OCI-LY7 (cell line): ENCODE measurements at regions not wholly inside any gene's neighbourhood (a gene's known extent, or its start where the extent isn't known, plus 50 kb on each side); places are given as distances from the start of the nearest gene placed in this dataset.
"Not testable (repeated sequence)": the region's sequence is repeated elsewhere in the genome, so short reads cannot be mapped to it uniquely, and the experiment has no call there.

Experiments used
- BruUV-seq: library from RNA; stranded (reverse); fragments of 400-500 nt; replicated peaks from 2 replicates; lab custom pipeline; 2021; lab: Mats Ljungman, UMichigan
- CTCF ChIA-PET: fragments of 300-600 bp; sonication (Branson Sonifier 250); formaldehyde crosslinking; loops from one replicate; lab custom pipeline; 2022; ENCODE audit warnings: antibody characterized with exemption; ENCODE audit not compliant: unreplicated experiment; lab: Charles Lee
- POLR2A ChIA-PET: fragments of 300-600 bp; sonication (Branson Sonifier 250); formaldehyde crosslinking; loops from one replicate; lab custom pipeline; 2022; ENCODE audit warnings: antibody characterized with exemption; lab: Charles Lee
- DNase-seq: peaks from one replicate; pipeline ENCODE4 v3.0.0-alpha.2; 2015; ENCODE audit warnings: low spot score
- H2AFZ ChIP-seq: fragments of 200-600 bp; sonication (generic), shearing (Covaris generic); 2 replicates; pipeline ENCODE4 v1.6.1; 2014; ENCODE audit warnings: mild to moderate bottlenecking, antibody characterized with exemption, low read length, moderate library complexity
- H3K27ac ChIP-seq: fragments of 200-600 bp; sonication (generic); 2 replicates; pipeline ENCODE4 v1.5.1; 2014; ENCODE audit warnings: mixed run types, low read depth, mild to moderate bottlenecking, moderate library complexity, low read length, inconsistent platforms; ENCODE audit not compliant: poor library complexity, severe bottlenecking
- H3K36me3 ChIP-seq: fragments of 200-600 bp; sonication (generic); 2 replicates; pipeline ENCODE4 v1.6.1; 2014; ENCODE audit warnings: mild to moderate bottlenecking, antibody characterized with exemption, low read length, moderate library complexity, mixed read lengths; ENCODE audit not compliant: insufficient read depth
- H3K4me1 ChIP-seq: fragments of 200-600 bp; sonication (generic); 2 replicates; pipeline ENCODE4 v1.5.1; 2014; ENCODE audit warnings: mild to moderate bottlenecking, low read length; ENCODE audit not compliant: insufficient read depth, poor library complexity, severe bottlenecking
- H3K4me2 ChIP-seq: fragments of 200-600 bp; sonication (generic); 2 replicates; pipeline ENCODE4 v1.6.1; 2014; ENCODE audit warnings: mild to moderate bottlenecking, low read length
- H3K4me3 ChIP-seq: fragments of 200-600 bp; sonication (generic); 2 replicates; pipeline ENCODE4 v1.5.1; 2014; ENCODE audit warnings: mild to moderate bottlenecking, low read depth, low read length; ENCODE audit not compliant: poor library complexity, severe bottlenecking
- H3K79me2 ChIP-seq: fragments of 200-600 bp; sonication (generic); 2 replicates; pipeline ENCODE4 v1.6.1; 2016; ENCODE audit warnings: low read depth, mild to moderate bottlenecking, low read length, moderate library complexity, mixed read lengths; ENCODE audit not compliant: insufficient read depth
- H3K9me2 ChIP-seq: fragments of 200-600 bp; sonication (generic); 2 replicates; pipeline ENCODE4 v1.6.1; 2016; ENCODE audit warnings: mild to moderate bottlenecking, low read length, mixed read lengths; ENCODE audit not compliant: insufficient read depth
- H3K9me3 ChIP-seq: fragments of 200-600 bp; sonication (generic); 2 replicates; pipeline ENCODE4 v1.6.1; 2014; ENCODE audit warnings: mild to moderate bottlenecking, mixed run types, low read length, mixed read lengths
- H4K20me1 ChIP-seq: fragments of 200-600 bp; sonication (generic); 2 replicates; pipeline ENCODE4 v1.6.1; 2014; ENCODE audit warnings: mild to moderate bottlenecking, antibody characterized with exemption, low read length, moderate library complexity, mixed read lengths; ENCODE audit not compliant: insufficient read depth
- EZH2phosphoT487 ChIP-seq: fragments of 200-600 bp; sonication (generic); IDR thresholded peaks from 2 replicates; pipeline ENCODE4 v1.6.1; 2018; ENCODE audit warnings: low read depth, borderline replicate concordance, mild to moderate bottlenecking, mixed run types, antibody characterized with exemption, low read length, moderate library complexity, mixed read lengths
- intact Hi-C: fragments of 100-400 bp; cut with micrococcal nuclease; formaldehyde crosslinking; loops from one replicate; pipeline ENCODE4 v1.10.0; 2022; ENCODE audit not compliant: unreplicated experiment
- TF ChIP-seq, protein P1 (sequence below): fragments of 200-600 bp; sonication (generic); conservative IDR thresholded peaks from 2 replicates; pipeline ENCODE4 v1.5.1; 2014; ENCODE audit warnings: mild to moderate bottlenecking, antibody characterized with exemption, low read length, moderate library complexity, mixed read lengths

DNA sequence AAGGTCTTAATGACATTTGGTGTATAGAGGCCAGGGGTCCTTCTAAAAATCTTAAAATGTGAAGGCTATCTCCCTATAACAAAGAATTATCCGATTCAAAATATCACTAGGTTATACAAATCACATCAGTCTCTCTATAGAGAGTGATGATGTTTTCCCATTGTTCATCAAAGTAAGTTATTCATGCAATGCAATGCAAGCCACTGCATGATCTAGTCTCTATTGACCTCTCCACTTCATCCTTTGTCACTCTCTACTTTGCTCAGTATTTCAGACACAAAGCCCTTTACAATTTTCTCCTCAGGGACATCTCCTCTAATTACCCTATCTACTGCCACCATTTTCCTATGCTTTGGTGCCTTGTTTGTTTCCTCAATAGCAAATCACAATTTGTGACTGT is 628.0 kb downstream of the HTR1B start:
- no peaks in the 10 kb centered on the region for H3K9me2 ChIP-seq
- H3K36me3 ChIP-seq, result no peaks in the 10 kb centered on the region
- DNase-seq, result no peak
- H3K4me3 ChIP-seq, result no peak overlapping the region
- TF ChIP-seq, protein P1, sequence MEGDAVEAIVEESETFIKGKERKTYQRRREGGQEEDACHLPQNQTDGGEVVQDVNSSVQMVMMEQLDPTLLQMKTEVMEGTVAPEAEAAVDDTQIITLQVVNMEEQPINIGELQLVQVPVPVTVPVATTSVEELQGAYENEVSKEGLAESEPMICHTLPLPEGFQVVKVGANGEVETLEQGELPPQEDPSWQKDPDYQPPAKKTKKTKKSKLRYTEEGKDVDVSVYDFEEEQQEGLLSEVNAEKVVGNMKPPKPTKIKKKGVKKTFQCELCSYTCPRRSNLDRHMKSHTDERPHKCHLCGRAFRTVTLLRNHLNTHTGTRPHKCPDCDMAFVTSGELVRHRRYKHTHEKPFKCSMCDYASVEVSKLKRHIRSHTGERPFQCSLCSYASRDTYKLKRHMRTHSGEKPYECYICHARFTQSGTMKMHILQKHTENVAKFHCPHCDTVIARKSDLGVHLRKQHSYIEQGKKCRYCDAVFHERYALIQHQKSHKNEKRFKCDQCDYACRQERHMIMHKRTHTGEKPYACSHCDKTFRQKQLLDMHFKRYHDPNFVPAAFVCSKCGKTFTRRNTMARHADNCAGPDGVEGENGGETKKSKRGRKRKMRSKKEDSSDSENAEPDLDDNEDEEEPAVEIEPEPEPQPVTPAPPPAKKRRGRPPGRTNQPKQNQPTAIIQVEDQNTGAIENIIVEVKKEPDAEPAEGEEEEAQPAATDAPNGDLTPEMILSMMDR, result no peak
- H3K27ac ChIP-seq, result no peak overlapping the region
- no peaks in the 10 kb centered on the region for H3K79me2 ChIP-seq
- H3K4me1 ChIP-seq, result no peaks in the 10 kb centered on the region
- CTCF ChIA-PET, result no interaction called here
- no peak overlapping the region for H3K4me2 ChIP-seq
- H4K20me1 ChIP-seq, result no peaks in the 10 kb centered on the region
- BruUV-seq, result no TSS peak
- H2AFZ ChIP-seq, result no peak overlapping the region
- no peaks in the 10 kb centered on the region for H3K9me3 ChIP-seq
- POLR2A ChIA-PET, result no interaction called here
- intact Hi-C loops, result no loop called here

DNA sequence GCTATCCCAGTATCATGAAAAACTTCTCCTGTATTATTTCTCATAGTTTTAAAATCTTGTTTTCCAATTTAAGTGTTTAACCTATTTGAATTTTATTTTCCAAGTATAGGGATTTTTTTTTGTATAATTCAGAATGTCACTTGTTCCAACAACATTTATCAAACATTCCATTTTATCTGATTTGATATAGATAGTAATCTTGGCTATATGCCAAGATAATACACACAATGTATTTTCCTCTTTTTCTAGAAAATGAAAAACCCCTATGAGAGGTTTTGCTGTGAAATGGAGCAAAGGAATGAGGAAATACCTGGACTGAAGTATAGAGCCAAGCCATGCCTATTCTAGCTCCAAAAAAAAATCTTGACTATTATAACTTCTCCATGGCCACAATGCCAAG is 628.9 kb downstream of the HTR1B start:
- POLR2A ChIA-PET, result interaction anchor here (0.5 to 0.6 kb wide), 2 partner anchors 32 to 290 kb away, joined by 3 read pairs; no protein-coding TSS in a partner anchor
- BruUV-seq, result no TSS peak

DNA sequence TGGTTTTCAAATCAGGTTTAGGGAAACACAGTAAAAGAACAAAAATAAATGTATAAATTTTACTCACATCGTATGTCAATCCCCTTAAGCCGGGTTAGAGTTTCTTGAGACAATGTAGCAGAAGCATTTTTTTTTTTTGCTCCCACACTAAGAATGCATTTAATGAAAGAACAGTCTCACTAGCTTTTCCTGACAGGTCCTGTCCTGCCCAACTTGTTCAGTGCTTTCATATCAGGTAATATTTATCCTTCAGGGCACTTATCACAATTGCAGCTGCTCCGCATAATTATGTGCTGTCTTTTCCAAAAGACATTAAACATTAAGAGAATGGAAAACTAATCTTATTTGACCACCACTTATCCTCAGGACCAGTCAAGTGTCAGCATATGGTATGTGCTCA is 632.0 kb downstream of the HTR1B start:
- H4K20me1 ChIP-seq, result no peaks in the 10 kb centered on the region
- ChIA-PET POLR2A (no interaction called here), CTCF (no interaction called here)
- H3K27ac ChIP-seq, result no peak overlapping the region
- no peaks in the 10 kb centered on the region for H3K79me2 ChIP-seq
- H3K4me1 ChIP-seq, result no peaks in the 10 kb centered on the region
- no TSS peak for BruUV-seq
- H2AFZ ChIP-seq, result no peak overlapping the region
- H3K9me2 ChIP-seq, result no peaks in the 10 kb centered on the region
- no peak for DNase-seq
- no peak overlapping the region for H3K4me2 ChIP-seq
- no peaks in the 10 kb centered on the region for H3K36me3 ChIP-seq
- intact Hi-C loops, result no loop called here
- no peaks in the 10 kb centered on the region for H3K9me3 ChIP-seq
- TF ChIP-seq EZH2phosphoT487, result no peak
- TF ChIP-seq, protein P1, result no peak
- H3K4me3 ChIP-seq, result no peak overlapping the region

More for the DNA sequence above, 628.9 kb downstream of the HTR1B start:
- Histone ChIP-seq H3K79me2 (no peaks in the 10 kb centered on the region), H3K4me1 (no peaks in the 10 kb centered on the region), H3K9me3 (no peaks in the 10 kb centered on the region), H3K27ac (no peak overlapping the region), H2AFZ (no peak overlapping the region), H3K9me2 (no peaks in the 10 kb centered on the region), H3K4me2 (no peak overlapping the region), H4K20me1 (no peaks in the 10 kb centered on the region), H3K4me3 (no peak overlapping the region), H3K36me3 (no peaks in the 10 kb centered on the region)
- CTCF ChIA-PET, result no interaction called here
- no peak for DNase-seq
- intact Hi-C loops, result no loop called here
- TF ChIP-seq, protein P1, result no peak
- no peak for TF ChIP-seq EZH2phosphoT487

DNA sequence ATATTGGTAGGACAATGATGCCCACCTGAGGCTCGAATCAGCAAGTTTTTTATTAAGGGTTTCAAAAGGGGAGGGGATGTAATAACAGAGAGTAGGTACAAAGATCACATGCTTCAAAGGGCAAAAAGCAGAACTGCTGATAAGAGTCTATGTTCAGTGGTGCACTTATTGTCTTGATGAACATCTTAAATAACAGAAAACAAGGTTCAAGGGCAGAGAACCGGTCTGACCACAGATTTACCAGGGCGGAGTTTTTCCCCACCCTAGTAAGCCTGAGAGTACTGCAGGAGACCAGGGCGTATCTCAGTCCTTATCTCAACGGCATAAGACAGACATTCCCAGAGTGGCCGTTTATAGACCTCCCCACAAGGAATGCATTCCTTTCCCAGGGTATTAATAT is 639.7 kb downstream of the HTR1B start:
- H3K79me2 ChIP-seq, POLR2A ChIA-PET, H3K4me2 ChIP-seq, H3K4me3 ChIP-seq, H3K36me3 ChIP-seq, H4K20me1 ChIP-seq, CTCF ChIA-PET, DNase-seq, H3K9me3 ChIP-seq, H2AFZ ChIP-seq, H3K4me1 ChIP-seq, BruUV-seq, H3K9me2 ChIP-seq, intact Hi-C loops, H3K27ac ChIP-seq: not testable (repeated sequence)
